ENCODE measurements at regions not wholly inside any gene's neighbourhood (a gene's known extent, or its start where the extent isn't known, plus 50 kb on each side); places are given as distances from the start of the nearest gene placed in this dataset.

DNA sequence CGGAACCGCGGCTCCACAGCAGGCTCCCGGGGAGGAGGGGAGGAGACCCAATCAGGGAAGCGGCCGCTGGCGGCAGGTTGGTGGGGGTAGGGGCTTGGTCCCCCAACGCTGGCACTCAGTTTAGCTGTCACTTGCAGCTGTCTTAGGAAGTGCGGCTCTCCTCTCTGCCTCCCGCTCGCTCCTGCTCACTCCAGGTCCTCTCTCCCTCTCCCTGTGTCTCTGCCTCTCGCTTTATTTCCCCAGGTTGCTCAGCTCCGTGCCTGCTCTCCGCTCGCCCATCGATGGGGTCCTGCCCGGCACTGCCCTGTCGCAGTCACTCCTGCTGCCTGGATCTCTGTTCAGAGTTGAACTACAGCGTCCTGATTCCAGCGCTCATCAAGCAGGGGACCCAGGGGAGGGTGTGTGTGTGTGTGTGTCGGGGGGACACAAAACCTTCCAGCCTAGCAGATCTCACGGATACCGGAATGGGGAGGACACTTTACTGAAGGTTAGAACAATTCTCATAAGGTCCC lies 145.6 kb downstream of the ENGASE start:
- no peak for DNase-seq (ENCODE audit: low read depth in 2 of 2)

DNA sequence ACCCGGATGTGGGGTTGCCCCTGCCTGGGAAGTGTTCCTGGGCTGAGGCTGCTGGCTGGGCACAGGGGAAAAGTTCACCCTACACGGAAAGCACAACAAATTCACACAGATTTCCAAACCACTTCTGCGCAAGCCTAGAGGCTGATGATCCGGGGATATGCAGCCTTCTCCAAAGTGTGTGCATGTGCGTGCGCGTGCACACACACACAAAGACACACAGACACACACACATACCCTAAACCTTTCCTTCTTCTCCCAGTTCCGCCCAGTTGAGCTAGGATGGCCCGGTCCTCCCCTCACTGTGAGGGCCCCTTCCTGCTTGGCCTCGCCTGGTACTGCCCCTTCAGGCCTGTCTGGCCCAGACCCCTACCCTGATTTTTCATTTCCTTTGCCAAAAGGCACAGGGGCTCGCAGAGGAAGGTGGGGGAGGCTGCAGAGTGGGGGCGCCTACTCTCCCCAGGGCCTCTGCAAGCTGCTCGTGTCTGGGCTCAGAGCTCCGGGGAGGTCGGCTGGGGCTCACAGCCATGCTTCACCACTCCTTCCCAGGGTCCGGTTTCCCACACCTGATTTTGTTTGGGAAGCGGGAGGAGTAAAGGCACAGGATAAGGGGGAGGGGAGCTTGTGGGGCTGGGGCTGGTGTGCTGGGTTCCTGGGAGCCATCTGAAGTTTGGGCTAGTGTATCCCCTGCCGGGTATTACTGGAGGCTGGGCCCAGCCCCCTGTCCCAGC lies 144.7 kb downstream of the ENGASE start:
- no peak for DNase-seq (ENCODE audit: low read depth in 2 of 2)

DNA sequence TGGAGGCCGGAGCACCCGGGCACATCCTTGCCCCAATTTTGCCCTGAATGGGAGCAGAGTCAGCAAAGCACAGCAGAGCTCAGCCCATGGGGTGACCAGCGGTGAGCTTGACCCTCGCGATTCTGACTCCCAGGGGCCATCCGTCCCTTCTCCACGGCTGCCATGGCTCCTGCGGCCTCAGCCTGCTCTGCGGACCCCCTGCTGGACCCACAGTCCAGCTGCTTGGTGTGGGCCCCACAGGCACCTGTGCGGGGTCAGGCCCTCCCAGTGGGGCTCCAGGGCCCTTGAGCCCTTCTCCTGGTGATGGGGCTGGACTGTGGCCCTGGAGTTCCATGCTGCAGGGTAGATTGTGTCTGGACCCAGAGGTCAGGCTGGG lies 144.2 kb downstream of the ENGASE start:
- DNase-seq (ENCODE audit: low read depth in 2 of 2), result no peak

DNA sequence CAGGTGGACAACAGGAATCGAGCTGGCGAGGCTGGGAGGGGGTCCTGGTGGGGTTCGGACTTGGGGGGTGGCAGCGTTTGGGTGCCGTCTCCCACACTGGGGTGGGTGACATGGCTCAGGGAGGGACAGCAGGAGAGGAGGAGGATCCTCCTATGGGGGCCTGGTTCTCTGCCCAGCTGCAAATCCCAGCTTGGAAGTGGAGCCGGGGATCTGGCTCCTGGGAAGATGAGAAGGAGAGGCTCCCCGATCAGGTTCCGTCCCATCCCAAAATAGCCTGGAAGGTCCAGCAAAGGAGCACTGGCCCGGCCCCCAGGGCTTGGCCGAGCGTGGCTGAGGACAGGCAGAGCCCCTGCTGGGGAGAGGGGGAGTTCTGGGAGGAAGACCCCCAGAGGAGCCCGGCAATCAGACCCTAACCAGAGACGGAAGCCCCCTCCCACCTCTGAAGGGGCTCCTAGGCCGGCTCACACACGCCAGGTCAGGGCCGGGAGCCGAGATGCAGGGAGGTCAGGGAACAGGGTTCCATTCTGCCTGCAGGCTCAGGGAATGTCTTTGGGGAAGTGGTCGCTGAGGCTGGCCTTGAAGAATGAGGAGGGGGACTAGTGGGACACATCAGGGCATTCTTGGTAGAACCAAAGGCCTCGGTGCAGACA lies 143.7 kb downstream of the ENGASE start:
- DNase-seq (ENCODE audit: low read depth in 2 of 2), result no peak

DNA sequence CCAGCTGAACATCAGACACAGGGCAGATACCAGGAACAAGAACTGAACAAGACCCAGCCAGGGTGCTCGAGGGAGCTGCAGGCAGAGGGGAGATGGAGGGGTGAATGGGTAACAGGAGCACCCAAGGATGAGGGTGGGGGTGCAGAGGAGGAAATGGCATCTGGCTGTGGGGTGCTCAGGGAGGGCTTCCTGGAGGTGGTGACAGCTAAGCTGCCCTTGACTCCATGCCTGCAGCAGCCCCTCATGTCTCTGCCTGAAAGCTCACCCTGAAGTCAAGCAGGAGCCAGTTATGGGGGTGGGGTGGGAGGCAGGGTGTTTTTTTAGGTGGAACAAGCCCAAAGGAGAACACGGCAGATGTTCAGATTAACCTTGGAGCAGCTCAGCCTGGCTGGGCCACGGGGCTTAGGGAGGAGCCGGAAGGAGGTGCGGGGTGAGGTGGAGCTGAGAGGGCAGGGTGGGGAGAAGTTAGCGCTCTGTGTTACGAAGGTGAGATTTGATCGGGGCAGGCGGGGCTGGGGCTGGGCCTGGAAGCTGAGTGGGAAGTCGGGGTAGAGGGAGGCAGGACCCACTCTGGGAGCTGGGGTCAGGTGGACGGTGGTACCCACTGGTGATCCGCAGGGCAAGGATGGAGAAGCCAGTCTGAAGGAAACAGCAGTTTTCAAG lies 143.0 kb downstream of the ENGASE start:
- DNase-seq (ENCODE audit: low read depth in 2 of 2), result no peak

DNA sequence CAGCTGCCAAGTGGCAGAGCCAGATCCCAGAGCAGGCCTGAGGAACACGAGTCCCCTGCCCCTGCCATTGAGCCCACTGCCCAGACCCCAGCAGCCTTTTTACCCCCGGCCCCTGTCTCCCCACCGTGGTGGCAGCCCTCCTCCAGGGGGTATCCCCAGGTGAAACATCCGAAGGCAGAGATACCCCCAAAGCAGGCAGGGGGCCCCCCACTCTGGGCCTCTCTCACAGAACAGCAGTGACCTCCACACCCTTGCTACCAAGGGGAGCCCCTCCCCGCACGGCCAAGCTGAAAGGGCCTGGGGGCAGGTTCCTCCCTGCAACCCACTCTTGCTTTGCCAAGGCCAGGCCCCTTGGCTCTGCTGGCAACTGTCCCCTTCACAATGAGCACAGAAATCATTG lies 142.2 kb downstream of the ENGASE start:
- no peak for DNase-seq (ENCODE audit: low read depth in 2 of 2)

DNA sequence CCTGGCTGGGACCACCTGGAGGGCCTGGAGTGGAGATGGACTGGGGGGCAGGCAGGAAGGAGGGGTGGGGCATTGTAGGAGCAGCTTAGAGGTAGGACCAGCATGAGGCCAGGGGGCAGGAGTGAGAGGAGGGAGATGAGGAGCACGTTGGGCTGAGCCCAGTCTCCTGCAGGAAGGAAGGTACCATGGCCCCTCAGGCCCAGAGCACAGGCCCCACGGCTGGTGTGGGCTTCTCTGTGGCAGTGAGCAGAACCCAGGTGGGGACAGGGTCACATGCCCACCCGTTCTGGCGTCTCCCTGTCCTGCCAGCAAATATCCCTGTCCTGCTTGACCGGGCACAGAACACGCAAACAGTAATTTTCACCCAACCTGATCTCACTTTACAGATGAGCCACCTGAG lies 141.8 kb downstream of the ENGASE start:
- no peak for DNase-seq (ENCODE audit: low read depth in 2 of 2)

DNA sequence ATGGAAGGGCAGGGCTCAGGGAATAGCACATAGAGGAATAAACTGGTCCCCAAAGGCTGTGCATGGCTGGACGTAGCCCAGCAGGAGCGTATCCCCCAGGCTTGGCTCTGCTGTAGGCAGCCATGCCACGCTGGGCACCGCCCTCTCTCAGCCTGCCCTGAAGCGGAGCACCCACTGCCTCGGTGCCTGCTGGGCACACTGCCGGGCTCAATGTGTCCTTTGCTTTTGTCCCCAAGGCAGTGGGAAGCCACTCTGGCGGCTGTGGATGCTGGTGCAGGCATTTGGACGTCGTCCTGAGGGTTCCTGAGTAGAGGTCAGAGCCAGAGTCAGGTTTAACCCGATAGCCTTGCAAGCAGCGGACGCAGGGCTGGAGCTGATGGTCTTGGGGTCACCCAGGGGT lies 141.0 kb downstream of the ENGASE start:
- DNase-seq (ENCODE audit: low read depth in 2 of 2), result no peak

DNA sequence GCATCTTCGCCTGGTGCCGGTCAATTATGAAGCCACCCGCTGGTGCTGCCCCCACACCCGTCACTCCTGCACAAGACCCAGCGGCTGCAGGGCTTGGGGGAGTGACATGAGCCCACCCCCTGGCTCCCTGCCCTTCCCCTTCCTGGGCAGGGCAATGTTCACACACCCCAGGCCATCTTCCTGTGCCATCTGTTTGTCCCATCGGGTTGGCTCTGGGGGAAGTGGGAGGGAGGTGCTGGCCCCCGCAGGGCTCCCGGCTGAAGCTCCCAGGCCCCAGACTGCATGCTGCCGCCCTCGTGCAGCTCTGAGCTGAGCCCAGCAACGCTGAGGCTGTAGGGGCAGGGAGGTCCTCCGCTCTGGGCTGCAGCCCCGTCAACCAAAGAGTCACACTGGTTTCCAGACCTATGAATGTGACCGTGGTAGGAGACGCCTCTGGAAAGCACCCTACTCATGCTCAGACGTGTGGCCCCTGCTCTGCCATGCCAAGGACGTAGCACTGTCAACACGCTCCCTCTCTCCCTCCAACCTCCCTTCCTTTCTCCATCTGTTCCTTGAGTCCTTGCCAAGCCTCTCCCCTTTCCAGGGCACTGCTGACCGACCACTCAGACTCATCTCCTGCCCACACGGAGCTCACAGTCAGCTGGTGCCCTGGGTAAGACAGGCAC lies 140.4 kb downstream of the ENGASE start:
- no peak for DNase-seq (ENCODE audit: low read depth in 2 of 2)

DNA sequence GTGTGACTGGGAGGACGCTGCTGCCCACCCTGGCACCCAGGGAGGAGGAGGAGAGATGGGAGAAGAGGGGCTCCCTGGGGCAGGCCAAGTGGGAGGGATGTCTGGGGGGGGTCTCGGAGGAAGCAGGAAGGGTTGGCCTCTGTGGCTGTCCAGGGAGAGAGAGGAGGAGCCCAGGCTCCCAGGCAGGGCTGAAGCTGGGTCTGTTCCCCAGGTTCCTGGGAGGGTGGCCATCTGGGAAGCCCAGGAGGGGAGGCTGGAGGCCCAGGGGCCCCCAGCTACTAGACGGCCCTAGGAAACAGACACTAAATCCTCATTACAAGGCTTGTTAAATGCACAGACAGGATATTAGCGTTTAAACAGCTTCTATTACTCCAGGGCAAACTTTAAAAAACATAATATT lies 139.8 kb downstream of the ENGASE start:
- DNase-seq (ENCODE audit: low read depth in 2 of 2), result no peak

DNA sequence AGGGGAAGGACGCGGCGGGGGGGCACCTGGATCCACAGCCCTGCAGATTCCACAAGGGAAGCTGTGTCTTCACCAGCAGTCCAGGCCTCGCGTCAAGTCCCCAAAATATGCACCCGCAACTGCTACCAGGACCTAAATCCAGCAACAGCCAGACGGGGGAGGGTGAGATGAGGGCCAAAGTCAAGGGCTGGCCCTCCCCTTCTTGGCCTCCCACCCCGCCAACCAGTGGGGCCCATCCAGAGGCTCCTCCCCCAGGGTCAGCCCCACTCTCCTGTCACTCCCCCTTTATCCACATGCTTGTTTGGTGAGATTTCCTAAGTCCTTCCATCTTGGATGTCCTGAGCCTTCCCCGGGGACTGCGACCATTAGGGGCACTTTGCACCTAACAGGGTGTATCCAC lies 138.7 kb downstream of the ENGASE start:
- DNase-seq (ENCODE audit: low read depth in 2 of 2), result no peak

DNA sequence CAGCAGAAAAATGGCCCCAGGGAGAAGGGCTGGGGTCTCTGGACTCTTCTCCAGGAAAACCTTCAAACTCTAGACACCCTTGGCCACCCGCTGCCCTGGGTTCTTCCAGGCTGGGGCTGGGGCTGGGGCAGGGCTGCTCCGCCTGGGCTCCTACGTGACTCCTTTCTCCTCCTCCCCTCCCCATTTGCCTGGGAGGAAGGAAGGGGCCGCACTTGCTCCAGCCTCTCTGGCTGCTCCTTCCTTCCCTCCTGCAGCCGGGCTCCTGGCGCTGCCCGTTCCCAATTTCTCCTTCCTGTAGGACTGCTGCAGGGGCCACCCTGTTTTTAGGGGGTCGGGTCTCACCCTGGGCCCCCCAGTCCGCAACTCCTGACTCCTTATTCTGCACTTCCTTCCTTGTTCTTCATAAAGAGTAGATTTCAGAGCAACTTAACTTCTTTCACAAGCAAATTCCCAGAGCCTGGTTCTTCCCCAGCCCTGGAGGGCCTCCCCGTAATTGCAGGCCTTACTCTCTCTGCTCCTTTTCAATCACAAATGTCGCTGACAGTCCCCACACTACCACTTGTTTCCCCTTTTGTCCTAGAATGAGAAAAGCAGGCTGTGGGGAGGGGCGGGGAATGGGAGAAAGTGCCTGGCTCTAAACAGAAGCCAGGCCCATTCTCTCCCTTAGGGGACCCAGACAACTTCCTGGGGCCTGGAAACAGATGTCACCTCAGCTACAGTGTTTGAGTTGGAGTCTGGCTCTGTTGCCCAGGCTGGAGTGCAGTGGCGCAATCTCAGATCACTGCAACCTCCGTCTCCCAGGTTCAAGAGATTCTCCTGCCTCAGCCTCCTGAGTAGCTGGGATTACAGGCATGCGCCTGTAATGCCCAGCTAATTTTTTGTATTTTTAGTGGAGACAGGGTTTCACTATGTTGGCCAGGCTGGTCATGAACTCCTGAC lies 137.8 kb downstream of the ENGASE start:
- no peak for DNase-seq (ENCODE audit: low read depth in 2 of 2)

DNA sequence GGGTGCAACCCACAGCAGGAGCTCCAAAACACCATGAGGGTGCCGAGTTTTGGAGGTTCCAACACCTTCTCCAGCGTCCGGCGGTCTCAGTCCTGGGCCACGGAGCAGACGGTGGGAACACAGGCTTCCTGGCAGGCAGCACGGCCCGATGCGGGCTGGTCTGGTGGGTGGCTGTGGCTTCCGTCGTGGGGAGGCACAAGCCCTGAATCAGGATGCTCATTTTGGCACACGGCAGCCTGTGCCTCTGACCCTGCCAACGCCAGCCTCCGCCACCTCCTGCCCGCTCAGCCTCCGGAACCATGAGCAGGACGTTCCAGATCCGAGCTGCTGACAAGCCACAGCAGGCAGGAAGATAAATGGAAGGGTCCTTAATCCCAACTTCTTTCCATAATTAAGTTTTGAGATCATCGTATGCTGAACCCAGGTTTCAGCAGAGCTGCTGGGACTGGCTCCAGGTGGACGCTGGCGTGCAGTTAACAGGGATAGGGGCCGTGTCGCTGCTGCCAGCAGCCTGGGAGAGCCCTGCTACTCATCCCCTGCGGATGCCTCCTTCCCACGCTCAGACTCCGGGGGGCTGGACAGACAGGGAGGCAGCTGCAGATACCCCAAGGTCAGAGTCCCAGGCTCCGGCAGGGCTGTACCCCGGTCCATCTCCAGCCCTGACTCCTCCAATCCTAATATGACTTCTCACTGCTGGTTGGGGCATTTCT lies 136.6 kb downstream of the ENGASE start:
- no peak for DNase-seq (ENCODE audit: low read depth in 2 of 2)

DNA sequence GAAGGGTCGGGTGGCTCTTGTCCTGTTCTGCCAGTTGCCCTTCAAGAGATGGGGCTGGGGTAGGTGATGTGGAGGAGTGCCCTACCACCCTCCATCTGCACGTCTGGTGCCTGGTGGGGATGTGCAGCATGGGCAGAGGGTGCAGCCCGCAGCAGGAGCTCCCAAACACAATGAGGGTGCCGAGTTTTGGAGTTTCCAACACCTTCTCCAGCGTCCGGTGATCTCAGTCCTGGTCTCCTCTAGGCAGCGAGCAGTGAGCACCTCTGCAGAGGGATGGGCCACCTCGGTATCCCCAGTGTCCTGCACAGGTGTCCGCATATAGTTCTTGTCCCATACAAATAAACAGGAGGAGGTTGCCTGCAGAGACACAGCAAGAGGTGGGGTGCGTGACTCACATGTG lies 136.0 kb downstream of the ENGASE start:
- no peak for DNase-seq (ENCODE audit: low read depth in 2 of 2)

DNA sequence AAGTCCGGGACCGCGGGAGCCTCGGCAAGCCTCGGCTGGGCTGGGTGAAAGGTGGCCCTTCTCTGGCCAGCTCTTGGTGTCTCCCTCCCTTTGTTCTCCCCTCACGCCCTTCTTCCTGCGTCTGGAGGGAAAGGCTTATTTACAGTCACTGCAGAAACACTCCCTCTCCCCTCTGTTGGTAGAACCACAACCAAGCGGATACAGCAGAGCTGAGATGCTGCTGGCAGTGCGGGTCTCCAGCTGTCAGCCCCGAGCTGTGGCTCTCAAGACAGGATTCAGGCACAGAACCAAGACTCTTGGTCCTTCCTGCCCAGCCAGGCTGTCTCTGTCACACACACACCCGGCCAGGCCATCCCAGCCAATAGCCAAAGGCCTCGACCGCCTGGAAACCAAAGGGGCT lies 133.3 kb downstream of the ENGASE start:
- DNase-seq (ENCODE audit: low read depth in 2 of 2), result no peak

DNA sequence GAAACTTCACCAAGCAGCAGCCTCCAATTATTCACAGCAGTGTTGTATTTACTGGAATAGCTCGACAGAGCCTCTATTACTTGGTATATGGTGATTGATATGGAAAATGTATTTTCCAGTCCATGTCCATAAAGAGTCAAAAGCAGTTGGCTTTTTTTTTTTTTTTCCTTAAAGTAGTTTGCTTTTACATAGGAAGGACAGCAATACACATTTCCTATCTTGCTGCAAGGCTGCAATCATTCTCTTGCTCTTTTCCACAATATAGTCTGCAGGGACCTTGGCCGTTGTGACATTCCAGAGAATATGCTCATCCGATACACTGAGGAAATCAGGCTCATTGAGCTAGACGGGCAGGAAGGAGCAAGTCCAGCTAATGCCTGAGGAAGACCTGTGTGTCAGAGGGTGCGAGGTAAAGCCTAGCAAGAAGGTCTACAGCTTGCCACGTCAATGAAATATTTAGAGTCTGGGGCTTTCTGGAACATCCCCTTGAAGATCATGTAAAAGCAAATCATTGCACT lies 131.1 kb downstream of the ENGASE start:
- no peak for DNase-seq (ENCODE audit: low read depth in 2 of 2)

DNA sequence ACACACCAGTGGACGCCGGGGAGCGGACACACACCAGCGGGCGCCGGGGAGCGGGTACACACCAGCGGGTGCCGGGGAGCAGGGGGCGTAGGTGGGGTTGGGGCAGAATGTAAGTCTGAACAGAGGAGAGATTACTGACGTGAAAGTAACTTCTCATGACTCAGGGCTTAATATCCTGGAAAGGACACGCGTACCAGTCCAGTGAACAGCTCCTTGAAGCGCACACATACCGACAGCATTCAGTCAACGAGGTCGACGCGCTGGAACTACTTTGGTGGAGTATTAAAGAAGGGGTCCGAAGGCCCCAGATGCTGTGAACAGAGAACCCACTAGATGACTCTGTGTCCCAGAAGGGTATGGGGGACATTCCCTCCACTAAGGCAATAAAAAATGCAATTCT lies 129.6 kb downstream of the ENGASE start:
- DNase-seq (ENCODE audit: low read depth in 2 of 2), result no peak

DNA sequence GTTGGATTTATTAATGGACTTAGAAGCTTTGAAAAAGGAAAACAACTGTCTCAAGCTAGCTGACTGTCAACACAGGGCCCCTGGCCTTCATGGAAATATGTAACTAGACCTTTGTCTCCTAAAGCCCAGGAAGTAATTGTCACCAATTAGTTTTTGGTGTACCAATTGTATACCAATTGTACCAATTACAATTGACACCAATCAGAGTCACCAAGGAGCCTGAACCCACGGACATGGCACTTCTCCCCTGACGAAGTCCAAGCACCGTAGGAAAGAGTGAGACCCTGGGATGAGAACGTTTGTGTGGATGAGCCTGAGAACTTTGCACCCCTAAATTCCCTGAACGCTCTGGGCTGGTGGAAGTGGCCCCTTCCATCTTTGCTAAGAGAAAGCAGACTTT lies 129.0 kb downstream of the ENGASE start:
- no peak for DNase-seq (ENCODE audit: low read depth in 2 of 2)

DNA sequence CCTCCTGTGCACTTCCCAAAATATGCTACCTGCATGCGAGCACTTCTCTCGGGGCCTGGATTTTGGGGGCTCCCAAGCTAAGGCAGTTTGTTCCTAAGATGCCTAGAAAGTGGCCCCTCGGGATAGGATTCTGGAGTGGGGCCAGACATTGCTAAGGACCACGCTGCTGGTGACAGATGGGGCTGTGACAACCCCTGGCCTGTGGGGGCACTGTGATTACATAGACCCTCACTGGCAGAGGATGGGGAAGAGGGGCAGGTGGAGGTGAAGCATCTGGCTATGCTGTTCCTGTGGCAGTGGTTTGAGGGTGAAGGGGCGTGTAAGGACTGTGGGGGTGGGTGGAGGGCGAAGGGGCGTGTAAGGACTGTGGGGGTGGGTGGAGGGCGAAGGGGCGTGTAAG lies 128.4 kb downstream of the ENGASE start:
- DNase-seq (ENCODE audit: low read depth in 2 of 2), result no peak

DNA sequence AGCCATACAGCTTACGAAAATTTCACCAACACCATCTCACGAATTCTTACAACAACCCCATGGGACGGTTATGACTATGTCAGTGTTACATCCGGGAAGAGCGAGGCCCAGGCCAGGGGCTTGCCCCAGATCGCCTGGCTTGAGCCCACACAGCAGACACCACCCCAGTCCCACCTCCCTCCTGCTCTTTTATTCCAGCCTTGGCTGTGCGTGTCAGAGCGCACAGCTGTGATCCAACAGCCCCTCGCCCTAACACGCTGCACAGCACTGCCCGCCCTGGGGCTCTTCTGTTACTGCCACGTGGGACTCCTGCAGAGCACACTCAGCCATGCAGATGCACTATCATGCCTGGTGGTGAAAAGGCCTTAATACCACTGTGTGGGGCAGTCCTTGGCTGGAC lies 127.9 kb downstream of the ENGASE start:
- DNase-seq (ENCODE audit: low read depth in 2 of 2), result no peak
